Stimulated activated CD4-positive, alpha-beta T cell treated with anti-CD3 and anti-CD28 coated beads, TNF-alpha, amount 100 ng/mL, for 48 hours (primary cell): ENCODE measurements at regions not wholly inside any gene's neighbourhood (a gene's known extent, or its start where the extent isn't known, plus 50 kb on each side); places are given as distances from the start of the nearest gene placed in this dataset.
"Not testable (repeated sequence)": the region's sequence is repeated elsewhere in the genome, so short reads cannot be mapped to it uniquely, and the experiment has no call there.

Source experiments
- DNase-seq, 3 donors: peaks; one replicate each; pipeline ENCODE4 v3.0.0-alpha.2; 2020; ENCODE audit warnings: low read depth in 3 of 3

GRCh38 chr12:30213166-30213565 lies 429.4 kb upstream of the TMTC1 start:
- no peak for DNase-seq

GRCh38 chr12:30211743-30212142 lies 428.0 kb upstream of the TMTC1 start:
- no peak for DNase-seq

GRCh38 chr12:30203981-30204380 lies 420.2 kb upstream of the TMTC1 start:
- no peak for DNase-seq

GRCh38 chr12:30202521-30203254 lies 418.9 kb upstream of the TMTC1 start:
- no peak for DNase-seq

GRCh38 chr12:30201301-30202160 lies 417.8 kb upstream of the TMTC1 start:
- DNase-seq = no peak

- DNase-seq = no peak
These were observed 417.1 kb upstream of the TMTC1 start for GRCh38 chr12:30200864-30201263.

- DNase-seq = no peak
These were observed 413.8 kb upstream of the TMTC1 start for GRCh38 chr12:30197392-30198057.

GRCh38 chr12:30191696-30192455 lies 408.1 kb upstream of the TMTC1 start:
- DNase-seq = no peak

- DNase-seq = no peak
These were observed 405.0 kb upstream of the TMTC1 start for GRCh38 chr12:30188602-30189326.

GRCh38 chr12:30187426-30187825 lies 403.7 kb upstream of the TMTC1 start:
- DNase-seq = no peak

- DNase-seq = no peak
These were observed 397.6 kb upstream of the TMTC1 start for GRCh38 chr12:30181334-30181733.

GRCh38 chr12:30180602-30181001 lies 396.9 kb upstream of the TMTC1 start:
- DNase-seq = no peak

- DNase-seq = no peak
These were observed 395.2 kb upstream of the TMTC1 start for GRCh38 chr12:30178916-30179315.

GRCh38 chr12:30169839-30170591 lies 386.3 kb upstream of the TMTC1 start:
- no peak for DNase-seq

GRCh38 chr12:30166006-30166795 lies 382.5 kb upstream of the TMTC1 start:
- no peak for DNase-seq

GRCh38 chr12:30164382-30165318 lies 380.9 kb upstream of the TMTC1 start:
- DNase-seq = no peak

- not testable (repeated sequence) for DNase-seq
These were observed 373.1 kb upstream of the TMTC1 start for GRCh38 chr12:30156833-30157232.

GRCh38 chr12:30155001-30155730 lies 371.4 kb upstream of the TMTC1 start:
- no peak for DNase-seq
